Smooth muscle cell (in vitro differentiated cells): ENCODE measurements at regions not wholly inside any gene's neighbourhood (a gene's known extent, or its start where the extent isn't known, plus 50 kb on each side); places are given as distances from the start of the nearest gene placed in this dataset.

ENCODE experiments used
- DNase-seq: peaks from one replicate; lab custom pipeline; 2025; ENCODE audit not compliant: unreplicated experiment; lab: John Stamatoyannopoulos, UW
- H2AFZ ChIP-seq: fragments of 200-600 bp; sonication (generic); 2 replicates; pipeline ENCODE4 v1.6.0; 2016; ENCODE audit warnings: antibody characterized with exemption, low read depth, mild to moderate bottlenecking
- H3F3A ChIP-seq: fragments of 200-600 bp; sonication (generic); 2 replicates; pipeline ENCODE4 v1.6.0; 2017; ENCODE audit warnings: antibody characterized with exemption, low read depth
- H3K27ac ChIP-seq: fragments of 200-600 bp; sonication (generic); 2 replicates; pipeline ENCODE4 v1.5.1; 2016; ENCODE audit warnings: low read depth, mild to moderate bottlenecking
- H3K27me3 ChIP-seq: fragments of 200-600 bp; sonication (generic); 2 replicates; pipeline ENCODE4 v1.6.1; 2016; ENCODE audit warnings: low read depth, mild to moderate bottlenecking
- H3K36me3 ChIP-seq: fragments of 200-600 bp; sonication (generic); 2 replicates; pipeline ENCODE4 v1.5.1; 2016; ENCODE audit warnings: low read depth
- H3K4me1 ChIP-seq: fragments of 200-600 bp; sonication (generic); 2 replicates; pipeline ENCODE4 v1.5.1; 2016; ENCODE audit warnings: low read depth
- H3K4me2 ChIP-seq: fragments of 200-600 bp; sonication (generic); 2 replicates; pipeline ENCODE4 v1.6.0; 2016; ENCODE audit warnings: mild to moderate bottlenecking
- H3K4me3 ChIP-seq: fragments of 200-600 bp; sonication (generic); 2 replicates; pipeline ENCODE4 v1.5.1; 2016; ENCODE audit warnings: mild to moderate bottlenecking
- H3K79me2 ChIP-seq: fragments of 200-600 bp; sonication (generic); 2 replicates; pipeline ENCODE4 v1.6.0; 2016; ENCODE audit warnings: low read depth, mild to moderate bottlenecking
- H3K9ac ChIP-seq: fragments of 200-600 bp; sonication (generic); 2 replicates; pipeline ENCODE4 v1.6.0; 2016; ENCODE audit warnings: low read depth
- H3K9me3 ChIP-seq: fragments of 200-600 bp; sonication (generic); replicated peaks from 2 replicates; pipeline ENCODE4 v1.5.1; 2016; ENCODE audit warnings: low read depth
- H4K20me1 ChIP-seq: fragments of 200-600 bp; sonication (generic); 2 replicates; pipeline ENCODE4 v1.6.0; 2016; ENCODE audit warnings: low read depth
- CTCF ChIP-seq: fragments of 200-600 bp; sonication (generic); IDR thresholded peaks from 2 replicates; pipeline ENCODE4 v1.5.1; 2017; ENCODE audit warnings: borderline replicate concordance, mild to moderate bottlenecking, antibody characterized with exemption; ENCODE audit not compliant: insufficient read depth, poor library complexity, severe bottlenecking
- WGBS: methylation state at CpG from one replicate; pipeline ENCODE4 v1.1.7; 2016; ENCODE audit warnings: low lambda C conversion rate; 5-methylcytosine and 5-hydroxymethylcytosine counted together

GRCh38 chr4:103451341-103451740, 253.2 kb upstream of the CENPE start:
- no peak overlapping the region for H3K4me3 ChIP-seq
- H3K4me1 ChIP-seq, result no peaks in the 10 kb centered on the region
- H3K27me3 ChIP-seq, result no peaks in the 10 kb centered on the region
- H3K79me2 ChIP-seq, result no peaks in the 10 kb centered on the region
- H3K27ac ChIP-seq, result peak overlapping the region; percentile 66
- DNase-seq, result no peak
- no peaks in the 10 kb centered on the region for H3K36me3 ChIP-seq
- no peak overlapping the region for H2AFZ ChIP-seq
- no peaks in the 10 kb centered on the region for H3F3A ChIP-seq
- no peak for TF ChIP-seq CTCF
- H3K9ac ChIP-seq, result no peak overlapping the region
- no peaks in the 10 kb centered on the region for H4K20me1 ChIP-seq
- H3K4me2 ChIP-seq, result no peak overlapping the region
- WGBS, result 70% methylated on average over 2 of the region's 2 CpGs
- H3K9me3 ChIP-seq, result peaks cover 4% of the 10 kb centered on the region

- Histone ChIP-seq H2AFZ (no peak overlapping the region), H3K4me2 (no peak overlapping the region), H3K4me1 (no peaks in the 10 kb centered on the region), H4K20me1 (no peaks in the 10 kb centered on the region), H3K9me3 (peaks cover 4% of the 10 kb centered on the region), H3K36me3 (no peaks in the 10 kb centered on the region), H3K79me2 (no peaks in the 10 kb centered on the region), H3F3A (no peaks in the 10 kb centered on the region), H3K9ac (no peak overlapping the region), H3K27ac (peak overlapping the region; percentile 66), H3K4me3 (no peak overlapping the region), H3K27me3 (no peaks in the 10 kb centered on the region)
- DNase-seq, result no peak
- no peak for TF ChIP-seq CTCF
- 94% methylated on average over 2 of the region's 2 CpGs for WGBS
Observed at GRCh38 chr4:103450693-103451092, 252.6 kb upstream of the CENPE start.

GRCh38 chr4:103449296-103450023, 251.3 kb upstream of the CENPE start:
- TF ChIP-seq CTCF, result no peak
- DNase-seq, result no peak
- Histone ChIP-seq H3K9ac (no peak overlapping the region), H3K79me2 (no peaks in the 10 kb centered on the region), H3K9me3 (no peaks in the 10 kb centered on the region), H3K27me3 (no peaks in the 10 kb centered on the region), H3F3A (no peaks in the 10 kb centered on the region), H3K4me3 (no peak overlapping the region), H3K4me1 (no peaks in the 10 kb centered on the region), H2AFZ (no peak overlapping the region), H4K20me1 (no peaks in the 10 kb centered on the region), H3K4me2 (no peak overlapping the region), H3K36me3 (no peaks in the 10 kb centered on the region), H3K27ac (peak overlapping the region; percentile 66)
- 92% methylated on average over 2 of the region's 2 CpGs for WGBS

- Histone ChIP-seq H3K79me2 (no peaks in the 10 kb centered on the region), H3K9ac (no peak overlapping the region), H4K20me1 (no peaks in the 10 kb centered on the region), H3K27ac (peak overlapping the region; percentile 62), H3K36me3 (no peaks in the 10 kb centered on the region), H3K9me3 (no peaks in the 10 kb centered on the region), H3K27me3 (no peaks in the 10 kb centered on the region), H3F3A (no peaks in the 10 kb centered on the region), H3K4me3 (no peak overlapping the region), H3K4me2 (no peak overlapping the region), H2AFZ (no peak overlapping the region), H3K4me1 (no peaks in the 10 kb centered on the region)
- TF ChIP-seq CTCF, result no peak
- WGBS, result 95% methylated on average over 1 of the region's 1 CpG
- DNase-seq, result no peak
Observed at GRCh38 chr4:103445377-103445776, 247.2 kb upstream of the CENPE start.
